ENCODE measurements at regions not wholly inside any gene's neighbourhood (a gene's known extent, or its start where the extent isn't known, plus 50 kb on each side); places are given as distances from the start of the nearest gene placed in this dataset.

DNA sequence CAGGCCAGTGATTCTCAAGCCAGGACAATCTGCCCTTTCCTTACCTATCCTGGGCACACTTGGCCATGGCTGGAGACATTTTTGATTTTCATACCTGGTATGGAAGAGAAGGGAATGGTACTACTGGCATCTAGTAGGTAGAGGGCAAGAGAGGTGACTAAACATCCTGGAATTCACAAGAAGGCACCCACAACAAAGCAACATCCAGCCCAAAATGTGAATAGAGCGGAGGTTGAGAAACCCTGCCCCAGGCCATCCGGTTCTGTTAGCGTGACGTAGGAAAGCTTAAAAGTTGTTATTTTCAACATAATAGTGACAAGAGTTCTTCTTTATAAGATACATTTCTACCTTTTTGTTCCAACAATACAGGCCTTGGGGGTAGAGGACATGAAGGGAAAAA lies 114.9 kb upstream of the ALX4 start:
- Histone ChIP-seq H2AK5ac (ENCODE audit: insufficient read length, low read length) (no peak overlapping the region), H2BK15ac (ENCODE audit: low read depth, low read length) (no peak overlapping the region), H4K20me1 (ENCODE audit: control insufficient read depth, insufficient read depth, insufficient read length) (no peaks in the 10 kb centered on the region), H4K91ac (ENCODE audit: insufficient read length, low read depth, low read length) (no peak overlapping the region), H3K27ac (ENCODE audit: insufficient read length, low read depth, low read length) (no peak overlapping the region), H2BK120ac (ENCODE audit: low read depth, low read length, poor library complexity, severe bottlenecking) (no peak overlapping the region), H3K23me2 (ENCODE audit: insufficient read length, low read depth, low read length, poor library complexity, severe bottlenecking) (no peaks in the 10 kb centered on the region), H4K8ac (replicated peaks; ENCODE audit: insufficient read length, low read depth, low read length) (no peak overlapping the region), H3K18ac (ENCODE audit: insufficient read length, low read depth, low read length) (no peak overlapping the region), H3K14ac (ENCODE audit: insufficient read depth, low read length) (no peak overlapping the region), H3T11ph (ENCODE audit: low read length) (no peak overlapping the region), H3K79me1 (ENCODE audit: insufficient read depth, low read depth, low read length, poor library complexity, severe bottlenecking) (no peaks in the 10 kb centered on the region), H3K79me2 (ENCODE audit: insufficient read depth, low read length) (no peaks in the 10 kb centered on the region), H2AFZ (ENCODE audit: low read length) (no peak overlapping the region), H3K4ac (ENCODE audit: low read depth, low read length) (no peak overlapping the region), H3K4me1 (ENCODE audit: insufficient read depth, low read length) (no peaks in the 10 kb centered on the region), H2BK5ac (ENCODE audit: insufficient read length, low read length) (no peak overlapping the region), H3K56ac (ENCODE audit: insufficient read length, low read depth, low read length) (no peak overlapping the region), H3K4me2 (ENCODE audit: insufficient read depth, insufficient read length, low read length) (no peak overlapping the region), H3K9me3 (ENCODE audit: control insufficient read depth, low read depth, low read length) (no peaks in the 10 kb centered on the region), H2BK12ac (ENCODE audit: insufficient read length, low read depth, low read length) (no peak overlapping the region), H2BK20ac (ENCODE audit: low read depth, low read length, poor library complexity, severe bottlenecking) (no peak overlapping the region), H4K5ac (ENCODE audit: insufficient read length, low read depth, low read length) (no peak overlapping the region), H3K23ac (ENCODE audit: insufficient read length, low read depth, low read length) (no peak overlapping the region), H3K27me3 (ENCODE audit: insufficient read depth, low read length) (no peaks in the 10 kb centered on the region), H3K9ac (ENCODE audit: extremely low read depth, insufficient read length, low read length) (no peak overlapping the region)
- H3K36me3 Mint-ChIP-seq (ENCODE audit: insufficient read depth in 1 of 3, low read depth in 3 of 3): no peaks in the 10 kb centered on the region
- no peak overlapping the region for H3K27ac Mint-ChIP-seq
- no peak for DNase-seq
- H3K27me3 Mint-ChIP-seq (ENCODE audit: low read depth): peaks cover 34% of the 10 kb centered on the region
- TF ChIP-seq, protein P1, sequence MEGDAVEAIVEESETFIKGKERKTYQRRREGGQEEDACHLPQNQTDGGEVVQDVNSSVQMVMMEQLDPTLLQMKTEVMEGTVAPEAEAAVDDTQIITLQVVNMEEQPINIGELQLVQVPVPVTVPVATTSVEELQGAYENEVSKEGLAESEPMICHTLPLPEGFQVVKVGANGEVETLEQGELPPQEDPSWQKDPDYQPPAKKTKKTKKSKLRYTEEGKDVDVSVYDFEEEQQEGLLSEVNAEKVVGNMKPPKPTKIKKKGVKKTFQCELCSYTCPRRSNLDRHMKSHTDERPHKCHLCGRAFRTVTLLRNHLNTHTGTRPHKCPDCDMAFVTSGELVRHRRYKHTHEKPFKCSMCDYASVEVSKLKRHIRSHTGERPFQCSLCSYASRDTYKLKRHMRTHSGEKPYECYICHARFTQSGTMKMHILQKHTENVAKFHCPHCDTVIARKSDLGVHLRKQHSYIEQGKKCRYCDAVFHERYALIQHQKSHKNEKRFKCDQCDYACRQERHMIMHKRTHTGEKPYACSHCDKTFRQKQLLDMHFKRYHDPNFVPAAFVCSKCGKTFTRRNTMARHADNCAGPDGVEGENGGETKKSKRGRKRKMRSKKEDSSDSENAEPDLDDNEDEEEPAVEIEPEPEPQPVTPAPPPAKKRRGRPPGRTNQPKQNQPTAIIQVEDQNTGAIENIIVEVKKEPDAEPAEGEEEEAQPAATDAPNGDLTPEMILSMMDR (conservative IDR thresholded peaks at IDR 0.05): no peak
- no CpG with 5 or more reads among the region's 4 CpGs for WGBS (ENCODE audit: extremely low coverage, insufficient read length, low lambda C conversion rate)
- peaks cover 6 to 13% of the 10 kb centered on the region in 2 experiments; a peak in 3 of 4 replicates for H3K4me1 Mint-ChIP-seq
- no peak overlapping the region for H3K4me3 Mint-ChIP-seq
- H3K9me3 Mint-ChIP-seq: no peaks in the 10 kb centered on the region
